ENCODE measurements at regions not wholly inside any gene's neighbourhood (a gene's known extent, or its start where the extent isn't known, plus 50 kb on each side); places are given as distances from the start of the nearest gene placed in this dataset.

- intact Hi-C loops (cut with DNase I): no loop called here
- ATAC-seq: no peak
These were observed 341.0 kb upstream of the OPRM1 start for GRCh38 chr6:153698001-153698400.

GRCh38 chr6:153677522-153677921 is 361.5 kb upstream of the OPRM1 start:
- intact Hi-C loops (cut with DNase I): no loop called here
- no peak for ATAC-seq
- DNase-seq (ENCODE audit: missing footprints): no peak

More at GRCh38 chr6:153698001-153698400, 341.0 kb upstream of the OPRM1 start:
- no peak for DNase-seq (ENCODE audit: missing footprints)

- DNase-seq (ENCODE audit: missing footprints) (no peak), ATAC-seq (no peak)
- intact Hi-C loops (cut with DNase I): no loop called here
These were observed 365.3 kb upstream of the OPRM1 start for GRCh38 chr6:153673750-153674149.

GRCh38 chr6:153673225-153673624 is 365.8 kb upstream of the OPRM1 start:
- no peak for DNase-seq (ENCODE audit: missing footprints)
- intact Hi-C loops (cut with DNase I): no loop called here
- ATAC-seq: no peak

GRCh38 chr6:153670403-153671026 is 368.5 kb upstream of the OPRM1 start:
- DNase-seq (ENCODE audit: missing footprints) (no peak), ATAC-seq (no peak)
- intact Hi-C loops (cut with DNase I): no loop called here

- intact Hi-C loops (cut with DNase I): no loop called here
- ATAC-seq (no peak), DNase-seq (ENCODE audit: missing footprints) (no peak)
These were observed 370.3 kb upstream of the OPRM1 start for GRCh38 chr6:153668758-153669157.

GRCh38 chr6:153662982-153663381 is 376.1 kb upstream of the OPRM1 start:
- no peak for ATAC-seq
- intact Hi-C loops (cut with DNase I): no loop called here
- DNase-seq (ENCODE audit: missing footprints): no peak

GRCh38 chr6:153645326-153645725 is 393.7 kb upstream of the OPRM1 start:
- ATAC-seq (no peak), DNase-seq (ENCODE audit: missing footprints) (no peak)
- intact Hi-C loops (cut with DNase I): no loop called here

GRCh38 chr6:153644000-153644399 is 395.0 kb upstream of the OPRM1 start:
- DNase-seq (ENCODE audit: missing footprints) (no peak), ATAC-seq (no peak)
- intact Hi-C loops (cut with DNase I): no loop called here

GRCh38 chr6:153634416-153634815 is 404.6 kb upstream of the OPRM1 start:
- ATAC-seq: no peak

GRCh38 chr6:153625089-153625488 is 414.0 kb upstream of the OPRM1 start:
- ATAC-seq (no peak), DNase-seq (ENCODE audit: missing footprints) (no peak)
- intact Hi-C loops (cut with DNase I): no loop called here

More at GRCh38 chr6:153634416-153634815, 404.6 kb upstream of the OPRM1 start:
- intact Hi-C loops (cut with DNase I): no loop called here
- no peak for DNase-seq (ENCODE audit: missing footprints)

- no peak for ATAC-seq
These were observed 414.5 kb upstream of the OPRM1 start for GRCh38 chr6:153624528-153624927.

GRCh38 chr6:153623496-153623895 is 415.5 kb upstream of the OPRM1 start:
- DNase-seq (ENCODE audit: missing footprints) (no peak), ATAC-seq (no peak)
- intact Hi-C loops (cut with DNase I): no loop called here

More at GRCh38 chr6:153624528-153624927, 414.5 kb upstream of the OPRM1 start:
- DNase-seq (ENCODE audit: missing footprints): no peak
- intact Hi-C loops (cut with DNase I): no loop called here

- intact Hi-C loops (cut with DNase I): no loop called here
- no peak for ATAC-seq
- no peak for DNase-seq (ENCODE audit: missing footprints)
These were observed 417.5 kb upstream of the OPRM1 start for GRCh38 chr6:153621491-153621890.

- no peak for ATAC-seq
- DNase-seq (ENCODE audit: missing footprints): no peak
- intact Hi-C loops (cut with DNase I): no loop called here
These were observed 418.0 kb upstream of the OPRM1 start for GRCh38 chr6:153621070-153621469.

GRCh38 chr6:153618371-153619322 is 420.4 kb upstream of the OPRM1 start:
- DNase-seq (ENCODE audit: missing footprints): no peak
- no peak for ATAC-seq

GRCh38 chr6:153616506-153616905 is 422.5 kb upstream of the OPRM1 start:
- intact Hi-C loops (cut with DNase I): no loop called here
- no peak for ATAC-seq
- DNase-seq (ENCODE audit: missing footprints): no peak

More at GRCh38 chr6:153618371-153619322, 420.4 kb upstream of the OPRM1 start:
- intact Hi-C loops (cut with DNase I): no loop called here

- intact Hi-C loops (cut with DNase I): no loop called here
- ATAC-seq: no peak
- DNase-seq (ENCODE audit: missing footprints): no peak
These were observed 425.2 kb upstream of the OPRM1 start for GRCh38 chr6:153613719-153614455.

- DNase-seq (ENCODE audit: missing footprints) (no peak), ATAC-seq (no peak)
- intact Hi-C loops (cut with DNase I): no loop called here
These were observed 436.6 kb upstream of the OPRM1 start for GRCh38 chr6:153602401-153602800.

Measured in Right ventricle myocardium inferior (tissue), 1 donor.